HG02798 (cell line): ENCODE measurements at regions not wholly inside any gene's neighbourhood (a gene's known extent, or its start where the extent isn't known, plus 50 kb on each side); places are given as distances from the start of the nearest gene placed in this dataset.
"Not testable (repeated sequence)": the region's sequence is repeated elsewhere in the genome, so short reads cannot be mapped to it uniquely, and the experiment has no call there.

Experiments used
- ATAC-seq: cut with Tn5 transposase; IDR thresholded peaks from one replicate; pipeline ENCODE4 v1.9.1; 2021; ENCODE audit warnings: mild to moderate bottlenecking; ENCODE audit not compliant: unreplicated experiment, poor library complexity

- ATAC-seq, result no peak
Measured at GRCh38 chr3:83251490-83251889, 1490.0 kb upstream of the GBE1 start.

- no peak for ATAC-seq
Measured at GRCh38 chr3:83250613-83251012, 1489.2 kb upstream of the GBE1 start.

- no peak for ATAC-seq
Measured at GRCh38 chr3:83248454-83248853, 1487.0 kb upstream of the GBE1 start.

GRCh38 chr3:83235180-83235814, 1473.9 kb upstream of the GBE1 start:
- ATAC-seq, result no peak

- no peak for ATAC-seq
Measured at GRCh38 chr3:83233715-83234114, 1472.3 kb upstream of the GBE1 start.

- no peak for ATAC-seq
Measured at GRCh38 chr3:83230841-83231240, 1469.4 kb upstream of the GBE1 start.

- ATAC-seq, result no peak
Measured at GRCh38 chr3:83230376-83230775, 1468.9 kb upstream of the GBE1 start.

GRCh38 chr3:83226751-83227150, 1465.3 kb upstream of the GBE1 start:
- no peak for ATAC-seq

- no peak for ATAC-seq
Measured at GRCh38 chr3:83224101-83224868, 1462.8 kb upstream of the GBE1 start.

- ATAC-seq, result no peak
Measured at GRCh38 chr3:83218383-83219200, 1457.1 kb upstream of the GBE1 start.

- not testable (repeated sequence) for ATAC-seq
Measured at GRCh38 chr3:83217595-83218118, 1456.2 kb upstream of the GBE1 start.

GRCh38 chr3:83216919-83217594, 1455.6 kb upstream of the GBE1 start:
- ATAC-seq, result no peak

GRCh38 chr3:83195243-83195642, 1433.8 kb upstream of the GBE1 start:
- no peak for ATAC-seq

- ATAC-seq, result no peak
Measured at GRCh38 chr3:83193526-83193925, 1432.1 kb upstream of the GBE1 start.

GRCh38 chr3:83189634-83190033, 1428.2 kb upstream of the GBE1 start:
- no peak for ATAC-seq

GRCh38 chr3:83169473-83169872, 1408.0 kb upstream of the GBE1 start:
- no peak for ATAC-seq

GRCh38 chr3:83150896-83151295, 1389.5 kb upstream of the GBE1 start:
- no peak for ATAC-seq

- no peak for ATAC-seq
Measured at GRCh38 chr3:83140983-83141382, 1379.5 kb upstream of the GBE1 start.

GRCh38 chr3:83131236-83131635, 1369.8 kb upstream of the GBE1 start:
- no peak for ATAC-seq

GRCh38 chr3:83122774-83123350, 1361.4 kb upstream of the GBE1 start:
- ATAC-seq, result no peak
